ENCODE measurements at regions not wholly inside any gene's neighbourhood (a gene's known extent, or its start where the extent isn't known, plus 50 kb on each side); places are given as distances from the start of the nearest gene placed in this dataset.

DNA sequence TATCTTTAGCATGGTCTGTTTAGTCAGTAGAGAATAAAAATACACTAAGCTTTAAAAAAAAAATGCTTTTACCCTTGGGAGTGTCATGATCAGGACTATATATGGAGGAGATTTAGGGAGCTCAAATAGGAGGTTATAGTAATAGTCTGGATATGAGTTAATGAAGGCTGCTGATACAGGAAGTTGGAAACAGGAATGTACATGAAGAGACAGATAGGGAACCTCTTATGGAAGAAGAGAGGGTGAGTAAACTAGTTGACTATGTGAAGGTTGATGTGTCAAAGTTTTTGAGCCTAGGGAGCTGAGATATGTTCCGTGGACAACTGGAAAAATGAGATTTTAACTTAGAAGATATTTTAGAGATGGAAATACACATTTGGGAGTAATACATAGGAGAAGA lies 472.0 kb upstream of the FZD8 start:
- H3K27ac ChIP-seq, result no peak overlapping the region
- TF ChIP-seq, protein P1, sequence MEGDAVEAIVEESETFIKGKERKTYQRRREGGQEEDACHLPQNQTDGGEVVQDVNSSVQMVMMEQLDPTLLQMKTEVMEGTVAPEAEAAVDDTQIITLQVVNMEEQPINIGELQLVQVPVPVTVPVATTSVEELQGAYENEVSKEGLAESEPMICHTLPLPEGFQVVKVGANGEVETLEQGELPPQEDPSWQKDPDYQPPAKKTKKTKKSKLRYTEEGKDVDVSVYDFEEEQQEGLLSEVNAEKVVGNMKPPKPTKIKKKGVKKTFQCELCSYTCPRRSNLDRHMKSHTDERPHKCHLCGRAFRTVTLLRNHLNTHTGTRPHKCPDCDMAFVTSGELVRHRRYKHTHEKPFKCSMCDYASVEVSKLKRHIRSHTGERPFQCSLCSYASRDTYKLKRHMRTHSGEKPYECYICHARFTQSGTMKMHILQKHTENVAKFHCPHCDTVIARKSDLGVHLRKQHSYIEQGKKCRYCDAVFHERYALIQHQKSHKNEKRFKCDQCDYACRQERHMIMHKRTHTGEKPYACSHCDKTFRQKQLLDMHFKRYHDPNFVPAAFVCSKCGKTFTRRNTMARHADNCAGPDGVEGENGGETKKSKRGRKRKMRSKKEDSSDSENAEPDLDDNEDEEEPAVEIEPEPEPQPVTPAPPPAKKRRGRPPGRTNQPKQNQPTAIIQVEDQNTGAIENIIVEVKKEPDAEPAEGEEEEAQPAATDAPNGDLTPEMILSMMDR (IDR thresholded peaks at IDR 0.05), result no peak
- no peak overlapping the region for H3K4me3 ChIP-seq
- no peak for DNase-seq (ENCODE audit: low spot score)

DNA sequence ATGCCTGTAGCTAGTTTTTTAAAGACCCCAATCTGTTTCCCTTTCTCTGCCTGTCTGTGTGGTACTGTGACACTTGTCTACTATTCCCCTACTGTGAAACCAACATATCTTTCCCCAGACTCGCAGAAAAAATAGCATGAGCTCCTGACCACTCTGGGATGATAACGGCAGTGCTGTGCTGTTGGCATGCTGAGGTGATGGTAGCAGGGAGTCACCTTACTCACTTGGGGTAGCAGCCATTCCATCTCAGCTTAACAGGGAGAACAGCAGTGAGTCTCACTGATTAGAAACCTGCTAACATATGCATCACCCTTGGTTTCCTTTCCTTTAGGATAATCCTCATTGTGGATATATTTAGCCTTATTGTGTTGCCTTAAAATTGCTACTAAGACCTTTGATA lies 469.6 kb upstream of the FZD8 start:
- H3K4me3 ChIP-seq, result no peak overlapping the region
- no peak for DNase-seq (ENCODE audit: low spot score)
- TF ChIP-seq, protein P1 (IDR thresholded peaks at IDR 0.05), result no peak
- no peak overlapping the region for H3K27ac ChIP-seq

DNA sequence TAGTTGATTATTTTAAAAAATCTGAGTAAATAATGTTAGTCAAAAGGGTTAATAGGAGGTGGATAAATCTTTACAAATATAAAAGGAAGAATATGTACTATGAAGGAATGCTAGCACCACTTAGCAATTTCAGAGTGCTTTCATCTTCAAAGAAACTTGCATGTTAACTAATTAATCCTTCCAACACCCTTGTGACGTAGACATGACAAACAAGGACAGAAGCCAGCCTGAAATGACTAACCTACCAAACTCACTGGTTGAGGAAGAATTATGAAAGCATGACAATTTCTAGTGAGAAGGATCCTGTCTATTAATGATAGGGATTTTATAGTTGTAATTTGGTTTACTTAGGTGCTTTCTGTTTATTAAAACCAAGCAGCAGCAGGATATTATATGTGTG lies 468.0 kb upstream of the FZD8 start:
- DNase-seq (ENCODE audit: low spot score), result no peak
- Histone ChIP-seq H3K27ac (no peak overlapping the region), H3K4me3 (no peak overlapping the region)
- TF ChIP-seq, protein P1 (IDR thresholded peaks at IDR 0.05), result no peak

DNA sequence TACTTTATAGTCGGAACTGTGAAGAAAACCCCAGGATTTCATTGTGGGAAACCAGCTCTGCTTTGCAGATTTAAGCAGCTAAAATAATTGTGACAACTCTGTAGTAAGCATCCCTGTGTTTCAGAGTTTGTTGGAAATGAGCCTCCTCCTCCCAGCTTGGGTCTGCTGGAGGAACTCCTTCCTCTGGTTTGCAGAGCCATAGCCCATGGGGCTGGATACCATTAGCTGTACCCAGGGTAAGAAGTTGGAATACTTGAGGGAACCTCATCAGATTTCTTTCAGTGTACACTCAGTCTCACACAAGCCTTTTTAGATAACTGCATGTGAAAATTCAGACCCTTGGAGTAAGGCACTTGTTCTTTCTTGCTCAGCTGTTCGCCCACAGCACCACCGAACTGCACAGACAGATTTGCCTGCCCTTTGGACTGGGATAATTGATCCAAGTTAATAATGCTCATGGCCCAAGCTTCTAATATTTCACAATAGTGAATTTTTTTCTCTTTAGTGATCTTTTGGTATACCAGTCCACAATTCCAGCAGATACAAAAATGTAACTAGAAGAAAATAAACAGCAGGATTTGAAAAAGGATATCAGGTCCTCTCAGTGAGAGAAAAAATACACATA lies 467.4 kb upstream of the FZD8 start:
- Histone ChIP-seq H3K4me3 (no peak overlapping the region), H3K27ac (no peak overlapping the region)
- TF ChIP-seq, protein P1 (IDR thresholded peaks at IDR 0.05), result no peak
- DNase-seq (ENCODE audit: low spot score), result no peak

DNA sequence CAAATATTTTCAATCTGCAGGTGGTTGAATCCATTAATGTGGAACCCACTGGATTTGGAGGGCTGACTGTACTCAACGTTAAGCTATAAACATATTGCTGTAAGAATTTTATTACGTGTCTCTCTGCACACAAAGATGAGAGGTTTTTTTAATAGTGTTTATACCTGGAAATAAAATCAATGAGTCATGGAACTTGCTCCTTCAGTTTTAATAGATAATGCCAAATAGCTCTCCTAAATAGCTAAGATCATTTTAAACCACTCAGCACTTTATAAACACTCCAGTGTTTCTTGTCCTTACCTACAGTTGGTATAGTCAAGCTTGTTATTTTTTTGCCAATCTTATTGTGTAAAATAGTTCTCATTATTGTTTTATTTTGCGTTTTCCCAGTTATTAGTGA lies 455.6 kb upstream of the FZD8 start:
- no peak for DNase-seq (ENCODE audit: low spot score)
- Histone ChIP-seq H3K27ac (no peak overlapping the region), H3K4me3 (no peak overlapping the region)
- TF ChIP-seq, protein P1 (IDR thresholded peaks at IDR 0.05), result no peak

DNA sequence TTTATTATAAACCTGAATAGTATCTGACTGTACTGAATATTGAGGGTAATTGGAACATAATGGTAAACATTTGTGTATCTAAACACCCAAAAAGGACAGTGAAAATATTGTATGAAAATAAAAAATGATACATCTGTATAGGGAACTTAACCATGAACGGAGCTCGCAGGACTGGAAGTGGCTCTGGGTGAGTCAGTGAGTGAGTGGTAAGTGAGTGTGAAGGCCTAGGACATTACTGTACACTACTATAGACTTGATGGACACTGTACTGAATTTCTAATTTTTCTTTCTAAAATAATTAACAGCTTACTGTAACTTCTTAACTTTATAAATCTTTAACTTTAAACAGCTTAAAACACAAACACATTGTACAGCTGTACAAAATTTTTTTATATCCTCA lies 454.5 kb upstream of the FZD8 start:
- H3K4me3 ChIP-seq, result no peak overlapping the region
- no peak for DNase-seq (ENCODE audit: low spot score)
- TF ChIP-seq, protein P1 (IDR thresholded peaks at IDR 0.05), result no peak
- no peak overlapping the region for H3K27ac ChIP-seq

DNA sequence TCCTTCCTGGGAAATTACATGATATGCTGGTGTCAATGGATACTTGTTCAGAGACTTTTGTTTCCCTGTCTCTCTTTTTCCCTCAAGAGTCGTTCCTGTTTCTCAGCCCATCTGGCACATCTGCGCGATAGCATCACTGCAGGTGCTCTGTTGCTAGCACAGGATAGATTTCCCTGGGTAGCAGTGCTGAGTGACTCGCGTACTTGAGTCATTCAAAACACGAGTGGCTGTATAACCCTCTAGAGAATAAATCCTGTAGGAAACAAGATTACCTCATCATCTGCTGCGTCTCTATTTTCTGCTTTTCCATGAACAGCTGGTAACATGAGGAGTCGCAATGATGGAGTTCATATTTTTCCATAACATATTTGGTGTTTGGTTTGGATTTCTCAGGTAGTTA lies 452.0 kb upstream of the FZD8 start:
- no peak for DNase-seq (ENCODE audit: low spot score)

More for the DNA sequence above, 452.0 kb upstream of the FZD8 start:
- no peak overlapping the region for H3K27ac ChIP-seq
- TF ChIP-seq, protein P1 (IDR thresholded peaks at IDR 0.05), result no peak
- H3K4me3 ChIP-seq, result no peak overlapping the region
